ENCODE measurements at regions not wholly inside any gene's neighbourhood (a gene's known extent, or its start where the extent isn't known, plus 50 kb on each side); places are given as distances from the start of the nearest gene placed in this dataset.

DNA sequence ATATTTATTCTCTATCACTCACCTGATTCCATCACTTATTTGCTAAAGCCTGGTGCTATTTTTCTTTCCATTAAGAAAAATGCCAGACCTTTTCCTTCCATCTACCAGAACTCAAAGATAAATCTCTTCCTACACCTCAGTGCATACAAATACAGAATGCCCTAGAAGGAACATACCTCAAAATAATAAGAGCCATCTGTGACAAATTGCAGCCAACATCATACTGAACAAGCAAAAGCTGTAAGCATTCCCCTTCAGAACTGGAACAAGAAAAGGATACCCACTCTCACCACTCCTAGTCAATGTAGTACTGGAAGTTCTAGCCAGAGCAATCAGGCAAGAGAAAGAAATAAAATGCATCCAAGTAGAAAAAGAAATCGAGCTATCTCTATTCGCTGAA lies 315.9 kb upstream of the UBE2E3 start:
- ATAC-seq = no peak
- no peak for DNase-seq (ENCODE audit: low spot score)

DNA sequence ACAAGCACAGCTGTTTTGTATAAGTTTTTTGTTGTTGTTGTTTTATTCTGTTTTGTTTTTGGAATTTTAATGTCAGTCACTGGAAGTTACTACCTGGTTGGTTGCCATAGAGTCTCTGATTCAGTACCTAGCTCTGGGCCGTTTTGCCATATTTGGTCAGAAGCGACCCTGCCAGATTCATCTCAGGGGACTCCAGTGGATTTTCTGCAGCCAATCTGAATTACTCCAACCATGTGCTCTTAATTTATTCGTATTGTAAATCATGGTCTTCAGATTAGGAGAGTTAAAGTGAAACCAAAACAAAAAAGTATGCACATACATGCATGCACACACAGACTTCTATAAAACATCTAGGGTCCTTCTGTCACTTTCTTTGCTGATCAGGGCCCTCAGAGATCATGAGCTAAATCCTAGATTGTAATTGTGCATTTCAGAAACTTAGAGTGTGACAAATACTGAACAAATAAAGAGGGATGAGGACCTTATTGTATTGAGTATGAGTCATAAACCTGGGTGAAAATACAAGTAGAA lies 317.4 kb upstream of the UBE2E3 start:
- DNase-seq (ENCODE audit: low spot score) (no peak), ATAC-seq (peak; percentile 27)

DNA sequence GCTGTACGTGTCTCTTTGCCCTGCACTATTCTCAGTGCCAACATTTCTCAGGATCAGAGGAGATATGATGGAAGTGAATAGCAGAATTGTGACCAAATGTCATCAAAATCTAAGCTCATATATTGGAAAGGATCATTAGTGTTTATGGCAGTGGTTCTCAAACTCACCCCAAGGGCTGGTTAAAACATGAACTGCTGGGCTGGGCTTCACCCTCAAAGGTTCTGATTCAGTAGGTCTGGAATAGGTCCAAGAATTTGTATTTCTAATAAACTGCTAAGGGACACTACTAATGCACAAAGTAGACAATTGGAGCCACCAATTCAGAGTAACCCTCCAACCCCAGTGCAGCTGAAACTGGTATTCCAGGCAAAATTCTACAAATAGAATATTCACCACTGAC lies 317.9 kb upstream of the UBE2E3 start:
- ATAC-seq (no peak), DNase-seq (ENCODE audit: low spot score) (no peak)

DNA sequence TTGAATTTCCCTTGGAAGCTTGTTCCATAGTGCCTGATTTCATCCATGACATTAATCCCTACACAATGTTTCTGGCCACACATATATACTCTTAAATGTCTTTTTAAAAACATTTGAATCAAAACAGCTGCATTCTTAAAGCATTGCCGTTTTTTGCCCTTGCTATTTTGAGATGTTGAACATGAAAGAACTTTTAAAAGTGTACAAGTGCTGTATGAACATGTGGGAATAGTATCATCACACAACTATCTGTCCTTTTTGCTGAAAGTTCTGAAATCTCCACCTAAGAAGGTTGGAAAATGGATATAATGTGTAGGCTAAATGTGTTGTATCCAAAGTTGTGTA lies 318.7 kb upstream of the UBE2E3 start:
- DNase-seq (ENCODE audit: low spot score) = no peak

DNA sequence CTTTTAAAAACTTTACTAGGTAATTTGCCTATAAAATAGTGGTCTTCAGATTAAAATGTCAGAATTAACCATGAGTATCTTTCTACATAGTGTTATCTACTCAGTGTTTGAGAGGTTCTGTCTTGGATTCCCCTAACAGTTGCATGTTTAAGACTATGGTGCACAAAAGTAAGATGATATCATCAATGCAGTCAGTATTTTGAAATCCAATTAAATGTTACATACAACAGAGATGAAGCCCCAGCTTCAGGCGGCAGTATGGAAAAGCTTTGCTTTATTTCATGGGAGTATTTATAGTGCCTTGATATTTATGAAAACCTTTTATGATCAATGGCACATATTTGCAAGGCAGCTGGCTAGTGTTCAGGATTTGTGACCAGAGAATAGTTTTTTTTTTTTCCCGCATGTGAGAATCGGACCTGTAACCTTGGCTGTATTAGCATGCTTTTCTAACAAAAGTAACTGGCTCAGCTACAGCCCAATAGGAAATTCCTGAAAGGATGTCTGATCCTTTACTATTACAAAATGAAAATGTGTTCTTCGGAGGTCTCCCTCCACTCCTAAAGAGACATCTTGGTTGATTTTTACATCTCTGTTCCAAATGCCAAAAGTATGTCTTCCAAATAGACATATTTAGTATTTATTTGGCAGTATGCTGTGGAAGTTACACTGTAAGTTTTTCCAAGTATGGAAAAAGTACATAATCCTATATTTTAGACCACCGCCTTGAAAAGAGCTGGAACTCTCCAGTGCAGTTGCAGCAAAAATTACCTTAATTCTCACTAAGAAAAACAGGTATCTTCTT lies 319.3 kb upstream of the UBE2E3 start:
- ATAC-seq (no peak), DNase-seq (ENCODE audit: low spot score) (no peak)

More for the DNA sequence above, 318.7 kb upstream of the UBE2E3 start:
- no peak for ATAC-seq

DNA sequence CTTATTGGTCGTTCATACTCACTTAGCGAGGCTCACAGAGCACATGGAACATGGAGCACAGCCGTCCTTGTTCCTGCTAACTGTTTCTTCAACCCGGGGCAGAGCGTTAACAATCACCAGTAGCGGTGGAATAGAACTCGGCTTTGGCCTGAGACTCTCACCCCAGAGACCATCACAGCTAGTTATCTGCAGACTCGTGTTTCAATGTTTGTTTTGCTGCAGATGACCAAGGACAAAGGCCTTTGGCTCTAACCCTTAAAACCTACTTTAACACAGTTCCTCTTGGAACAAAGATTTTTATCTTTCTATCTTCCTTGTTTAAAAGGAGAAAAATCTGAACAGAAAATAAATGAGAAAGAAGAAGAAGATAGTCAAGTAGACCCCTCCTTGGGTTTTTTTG lies 320.2 kb upstream of the UBE2E3 start:
- DNase-seq (ENCODE audit: low spot score) = no peak
- ATAC-seq = peak; percentile 95

DNA sequence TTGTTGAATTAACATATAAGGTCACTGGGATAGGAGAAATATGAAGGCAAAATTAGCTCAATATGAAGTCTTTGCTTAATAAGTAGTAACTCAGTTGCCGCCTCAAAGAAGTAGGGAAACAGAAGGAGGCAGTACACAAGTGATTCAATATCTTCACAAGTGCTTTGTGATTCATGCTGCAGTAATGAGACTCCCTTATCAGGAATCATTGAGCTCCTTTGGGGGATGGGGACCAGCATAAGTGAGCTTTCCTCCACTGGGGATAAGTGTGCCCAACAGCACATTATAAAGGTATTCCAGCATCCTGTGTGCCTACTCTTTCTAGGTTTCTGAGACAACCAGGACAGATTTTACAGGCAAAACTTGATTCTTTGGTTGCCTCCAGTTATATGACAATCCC lies 323.4 kb upstream of the UBE2E3 start:
- no peak for DNase-seq (ENCODE audit: low spot score)
- ATAC-seq = no peak

DNA sequence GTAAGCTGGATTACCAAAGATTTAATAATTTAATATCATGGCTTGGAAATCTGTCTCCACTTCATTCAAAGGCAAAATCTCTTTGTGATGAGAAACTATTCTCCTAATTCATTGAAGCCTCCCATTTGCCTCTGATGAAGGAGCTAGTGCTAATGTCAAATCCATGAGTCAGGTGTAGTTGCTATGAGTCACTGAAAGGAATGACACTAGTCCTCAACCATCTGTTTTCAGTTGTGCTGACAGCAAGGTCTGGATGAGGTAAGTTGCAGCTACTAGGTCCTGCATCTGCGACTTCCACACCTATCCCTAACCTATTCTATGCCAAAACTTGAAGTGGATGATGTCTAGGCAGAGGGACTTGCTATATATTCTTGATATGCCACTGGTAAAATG lies 324.0 kb upstream of the UBE2E3 start:
- ATAC-seq = no peak

DNA sequence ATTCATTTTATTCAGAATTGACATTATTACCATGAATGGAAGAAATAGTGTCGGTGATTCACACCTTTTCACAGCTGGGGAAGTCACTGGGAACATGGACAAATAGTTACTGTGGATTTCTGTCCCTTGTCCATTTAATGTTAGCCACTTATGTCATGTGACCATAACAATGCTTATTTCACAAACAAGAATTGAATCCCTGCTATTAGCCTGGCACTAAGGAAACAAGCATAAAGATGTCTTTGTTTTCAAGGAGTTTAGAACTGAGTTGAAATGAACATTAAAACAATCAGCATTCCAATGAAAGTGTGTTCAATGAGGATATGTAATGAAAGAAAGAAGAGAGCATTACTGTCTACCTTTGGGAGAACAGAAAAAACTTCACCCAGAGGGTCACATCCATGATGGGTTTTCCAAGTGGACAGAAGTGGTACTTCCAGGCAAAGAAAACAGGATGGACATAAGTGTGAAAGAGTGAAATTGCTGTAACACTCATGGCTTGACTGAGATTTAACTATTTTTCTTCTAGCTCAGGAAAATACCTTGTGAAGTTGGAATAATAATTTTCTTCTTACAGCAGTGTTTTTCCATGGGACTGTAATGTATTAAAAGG lies 324.5 kb upstream of the UBE2E3 start:
- DNase-seq (ENCODE audit: low spot score) = no peak
- ATAC-seq = no peak

More for the DNA sequence above, 324.0 kb upstream of the UBE2E3 start:
- DNase-seq (ENCODE audit: low spot score) = no peak

DNA sequence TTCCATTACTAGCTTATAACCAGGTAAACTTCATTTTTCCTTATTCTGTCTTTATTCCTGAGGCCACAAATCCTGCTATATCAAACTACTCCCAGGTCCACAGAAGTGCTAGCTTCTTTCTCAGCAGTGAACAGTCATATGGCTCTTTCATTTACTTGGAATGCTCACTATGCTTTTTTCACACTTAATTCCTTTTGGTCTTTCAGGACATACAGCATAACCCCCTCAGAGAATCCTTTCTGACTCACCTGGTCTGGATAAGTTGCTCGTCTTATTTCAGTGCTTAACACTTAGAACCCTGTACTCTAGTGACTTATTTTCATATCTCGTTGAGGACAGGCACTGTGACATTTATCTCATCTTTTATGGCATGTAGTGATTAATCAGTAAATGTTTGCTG lies 325.0 kb upstream of the UBE2E3 start:
- ATAC-seq (no peak), DNase-seq (ENCODE audit: low spot score) (no peak)

DNA sequence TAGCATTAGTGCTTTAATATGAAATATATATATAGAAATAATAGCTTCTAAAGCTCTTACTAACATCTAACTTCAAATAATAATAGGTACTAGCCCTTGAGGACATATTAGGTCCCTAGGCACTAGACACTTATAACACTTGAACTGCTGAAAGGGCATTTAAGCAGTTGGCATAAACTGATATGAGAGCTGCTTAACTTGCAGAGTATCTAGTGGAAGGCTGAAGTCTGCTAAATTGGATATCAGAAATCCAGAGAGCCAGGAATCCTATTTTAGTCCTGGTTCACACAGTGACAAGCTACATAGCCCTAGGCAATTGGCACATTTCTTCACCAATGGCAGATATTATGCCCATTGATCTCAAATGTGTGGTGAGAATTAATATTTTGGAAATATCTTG lies 326.9 kb upstream of the UBE2E3 start:
- DNase-seq (ENCODE audit: low spot score) (no peak), ATAC-seq (no peak)

DNA sequence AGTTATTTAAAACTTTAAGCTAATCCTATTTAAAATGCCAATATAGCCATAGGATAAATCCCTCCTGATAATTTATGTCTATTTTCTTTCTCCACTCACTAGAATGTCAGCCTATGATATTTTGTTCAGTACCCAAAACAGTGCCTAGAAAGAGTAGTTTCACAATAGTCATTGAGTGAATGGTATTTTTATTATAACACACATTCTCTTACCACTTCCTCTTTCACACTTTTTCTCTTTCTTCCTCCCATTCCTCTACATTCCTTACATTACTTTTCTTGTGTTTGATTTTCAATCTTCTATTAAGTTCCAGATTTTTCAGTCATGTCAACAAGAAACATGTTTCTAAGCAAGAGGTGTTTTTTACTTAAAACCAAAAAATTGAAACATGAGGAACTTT lies 327.6 kb upstream of the UBE2E3 start:
- DNase-seq (ENCODE audit: low spot score) (no peak), ATAC-seq (no peak)

DNA sequence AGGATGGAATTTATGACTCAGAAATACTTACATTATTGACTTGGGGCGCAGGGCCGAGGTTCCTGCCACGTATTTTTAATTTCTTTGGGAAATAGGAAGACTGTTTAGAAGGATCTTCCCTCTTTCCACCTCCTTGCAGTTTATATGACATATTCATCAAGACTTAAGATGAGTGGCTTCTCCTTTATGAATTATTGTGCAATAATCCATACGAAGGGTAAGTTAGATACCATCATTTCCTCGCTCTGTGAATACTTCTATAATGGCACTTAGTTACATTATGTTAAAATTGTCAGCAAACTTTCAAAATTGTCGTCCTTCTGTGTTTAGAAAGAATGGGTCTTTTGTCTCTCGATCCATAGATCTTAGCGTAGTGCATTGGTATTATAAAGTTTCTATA lies 328.8 kb upstream of the UBE2E3 start:
- DNase-seq (ENCODE audit: low spot score) (no peak), ATAC-seq (no peak)

DNA sequence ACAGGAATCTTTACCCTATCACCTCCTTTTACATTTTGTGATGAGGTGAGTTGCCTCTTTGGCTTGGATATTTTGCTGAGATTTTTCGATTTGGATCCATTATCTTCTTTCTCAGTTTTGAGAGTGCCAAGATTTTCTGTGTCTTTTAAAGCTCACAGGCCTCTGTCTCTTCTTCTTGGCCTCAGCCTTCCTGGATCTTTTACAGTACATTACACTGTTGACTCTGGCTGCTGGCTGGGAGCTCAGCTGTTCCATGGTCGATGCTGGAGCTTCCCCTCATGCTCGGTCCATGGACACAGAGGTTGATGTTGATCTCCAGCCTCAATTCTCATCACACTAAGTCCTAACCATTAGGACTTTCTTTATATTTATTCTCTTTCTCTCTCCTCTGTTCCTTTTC lies 332.8 kb upstream of the UBE2E3 start:
- no peak for DNase-seq (ENCODE audit: low spot score)
- ATAC-seq = no peak

DNA sequence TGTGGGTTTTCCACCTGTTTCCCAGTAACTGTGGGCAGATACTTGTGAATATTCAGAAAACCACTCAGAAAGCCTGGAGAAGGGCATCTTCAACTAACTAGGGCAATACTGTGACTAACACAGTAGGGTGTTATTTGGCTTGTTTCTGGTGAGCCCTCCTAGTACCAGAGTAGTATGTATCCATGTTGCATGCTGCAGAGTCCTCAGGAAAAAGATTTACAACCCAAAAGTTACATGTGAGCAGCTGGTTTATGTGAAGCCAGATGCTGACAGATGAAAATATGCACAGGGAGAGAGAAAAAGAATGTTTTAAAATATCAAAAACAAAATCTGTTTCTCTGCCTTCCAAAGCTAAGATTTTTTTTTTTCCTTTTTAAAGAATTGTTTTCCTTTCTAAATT lies 333.2 kb upstream of the UBE2E3 start:
- no peak for ATAC-seq
- no peak for DNase-seq (ENCODE audit: low spot score)

DNA sequence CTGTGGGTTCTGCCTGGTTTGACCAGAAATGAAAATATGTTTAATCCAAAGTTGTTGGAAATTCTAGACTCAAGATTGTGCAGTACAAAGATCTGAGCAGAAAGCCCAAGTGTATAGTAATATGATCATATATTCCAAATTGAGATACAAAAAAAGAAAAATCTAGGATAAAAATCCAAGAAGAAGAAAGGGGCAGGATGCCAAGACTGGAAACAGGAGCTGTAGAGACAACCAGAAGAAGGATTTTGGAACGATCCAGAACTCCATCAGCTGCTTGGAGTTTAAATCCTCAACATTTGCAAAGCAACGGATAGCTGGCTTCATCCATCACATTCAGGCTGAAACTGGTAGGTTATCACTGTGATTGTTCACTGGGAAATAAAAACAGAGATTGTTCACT lies 333.6 kb upstream of the UBE2E3 start:
- DNase-seq (ENCODE audit: low spot score) (no peak), ATAC-seq (no peak)

DNA sequence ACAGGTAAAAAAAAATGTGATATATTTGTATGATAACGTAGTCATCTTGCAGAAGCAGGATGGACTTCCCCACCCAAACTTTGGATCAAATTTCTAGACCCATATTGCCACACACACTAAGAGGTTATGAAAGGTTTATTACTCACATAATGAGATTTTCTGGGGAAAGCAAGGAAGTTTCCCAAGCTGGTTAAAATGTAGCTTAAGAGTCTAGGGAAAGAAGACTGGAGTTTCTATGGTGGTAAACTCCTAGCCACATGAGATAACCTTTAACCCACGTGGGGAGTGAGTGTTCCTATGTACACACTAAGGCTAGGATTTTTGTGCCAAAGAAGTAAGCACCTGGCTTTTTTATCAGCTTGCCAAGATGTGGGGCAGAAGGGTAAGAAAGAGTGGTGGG lies 335.7 kb upstream of the UBE2E3 start:
- ATAC-seq (no peak), DNase-seq (ENCODE audit: low spot score) (no peak)

DNA sequence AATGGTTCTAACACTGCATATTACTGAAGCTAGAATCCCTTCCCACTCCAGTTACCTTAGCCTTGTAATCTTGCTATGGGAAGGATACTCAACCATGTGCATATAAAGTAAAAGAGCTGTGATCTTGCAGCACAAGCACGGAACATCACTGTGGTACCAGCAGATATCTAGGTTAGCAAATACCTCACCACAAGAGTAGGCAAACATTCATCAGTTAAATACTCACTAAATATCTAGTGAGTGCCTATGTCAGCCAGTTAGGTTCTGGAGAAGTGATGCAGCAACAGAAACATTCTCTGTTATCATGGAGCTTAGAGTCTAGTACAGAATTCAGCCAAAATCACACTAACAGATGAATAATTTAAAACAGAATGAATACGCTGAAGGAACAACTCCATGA lies 349.6 kb upstream of the UBE2E3 start:
- ATAC-seq (no peak), DNase-seq (ENCODE audit: low spot score) (no peak)

DNA sequence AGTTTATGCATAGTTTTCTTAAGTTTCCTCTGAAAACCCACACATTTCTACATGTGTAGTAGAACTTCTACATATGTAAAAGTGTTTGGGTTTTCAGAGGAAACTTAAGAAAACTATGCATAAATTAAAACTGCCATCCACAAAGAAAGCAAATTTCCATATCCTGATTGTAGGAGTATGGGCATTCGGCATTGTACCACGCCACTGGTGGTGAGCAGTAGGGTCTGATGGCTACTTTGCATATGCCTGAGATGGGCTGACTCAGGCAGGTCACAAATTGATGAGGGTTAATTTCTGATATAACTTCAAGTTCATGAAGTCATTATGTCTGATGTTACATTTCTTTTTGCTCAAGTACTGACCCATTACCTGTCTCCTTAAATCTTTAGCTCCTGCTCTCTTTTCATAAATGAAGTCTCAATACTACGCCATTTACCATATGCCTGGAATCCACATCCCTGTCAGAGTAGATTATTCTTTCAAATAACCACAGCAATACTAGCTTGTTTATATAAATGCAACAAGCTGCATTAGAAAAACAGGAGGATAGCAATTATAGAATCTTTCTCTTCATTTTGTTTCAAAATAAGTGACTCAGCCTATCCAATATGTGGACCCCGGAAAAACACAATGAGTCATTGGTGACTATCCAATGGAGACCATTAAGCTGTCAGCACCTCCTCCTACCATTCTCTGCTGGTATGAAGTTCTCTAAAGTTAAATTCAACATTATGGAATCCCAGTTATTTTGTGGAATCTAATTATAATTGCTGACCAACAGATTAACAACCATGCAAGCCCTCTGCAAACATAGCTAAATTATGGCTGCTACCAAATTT lies 355.2 kb upstream of the UBE2E3 start:
- DNase-seq (ENCODE audit: low spot score) = no peak
- ATAC-seq = no peak

DNA sequence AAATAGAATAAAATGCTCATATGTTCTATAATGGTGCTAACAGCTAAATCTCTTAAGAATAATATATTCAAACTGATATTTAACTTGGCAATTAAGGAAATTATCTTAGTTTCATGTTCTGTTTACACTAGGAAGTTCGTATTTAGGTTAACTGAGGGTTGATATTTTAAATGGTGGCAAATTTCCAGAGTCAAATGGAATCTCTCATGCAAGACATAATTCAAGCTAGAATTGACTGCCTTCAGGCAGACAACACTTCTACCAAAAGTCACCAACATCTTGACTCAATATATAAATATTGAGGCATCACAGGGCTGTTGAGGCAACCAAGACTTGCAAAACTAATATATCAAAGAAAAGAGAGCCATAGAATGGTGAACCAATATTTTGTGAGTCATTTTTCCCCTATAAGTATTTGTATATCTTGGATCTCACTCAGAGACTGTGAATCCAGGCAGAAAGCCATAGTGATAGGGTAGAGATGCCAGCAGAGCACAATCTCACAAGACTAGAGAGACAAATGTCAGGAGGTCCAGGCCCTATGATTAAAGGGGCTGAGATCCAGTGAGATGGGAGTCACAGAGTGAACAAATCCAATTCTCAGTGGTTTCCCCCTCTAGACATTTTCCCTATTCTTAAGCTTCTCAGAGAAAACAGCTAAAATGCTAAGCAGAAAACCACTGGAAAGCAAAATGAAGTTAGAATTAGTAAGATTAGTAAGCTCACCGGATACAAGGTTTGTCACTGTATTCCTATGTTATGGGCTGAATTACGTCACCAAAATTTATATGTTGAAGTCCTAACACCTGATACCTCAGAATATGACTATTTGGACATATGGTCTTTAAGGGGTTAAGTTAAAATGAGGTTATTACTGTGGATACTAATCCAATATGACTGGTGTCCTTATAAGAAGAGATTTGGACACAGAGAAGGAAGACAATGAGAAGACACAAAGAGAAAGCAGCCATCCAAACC lies 358.2 kb upstream of the UBE2E3 start:
- ATAC-seq (no peak), DNase-seq (ENCODE audit: low spot score) (no peak)

DNA sequence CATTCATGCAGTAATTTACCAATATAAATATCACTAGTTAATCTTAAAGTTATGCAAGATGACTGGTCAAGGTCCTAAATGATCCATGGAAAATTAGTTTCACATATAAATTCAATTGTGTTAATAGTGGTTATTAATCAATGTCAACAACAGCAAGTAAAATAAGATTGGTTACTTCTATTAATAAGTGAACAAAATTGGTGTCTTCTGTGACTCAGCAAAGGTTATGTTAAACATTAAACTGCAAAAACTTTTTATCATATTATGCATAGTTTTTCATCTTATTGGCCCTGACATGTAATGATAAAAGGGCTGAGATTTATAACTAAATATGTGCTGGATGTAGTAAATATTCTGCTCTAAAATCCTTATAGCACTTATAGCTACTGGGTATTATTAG lies 359.0 kb upstream of the UBE2E3 start:
- ATAC-seq = no peak
- DNase-seq (ENCODE audit: low spot score) = no peak
